AG04450 (cell line): ENCODE measurements at regions not wholly inside any gene's neighbourhood (a gene's known extent, or its start where the extent isn't known, plus 50 kb on each side); places are given as distances from the start of the nearest gene placed in this dataset.

Source experiments
- CTCF ChIA-PET: fragments of 300-600, 350-600 bp; formaldehyde crosslinking; extraction: SDS; loops from one replicate; lab custom pipeline; 2022; ENCODE audit warnings: antibody characterized with exemption, inconsistent platforms; lab: Charles Lee
- POLR2A ChIA-PET: fragments of 350-600 bp; formaldehyde crosslinking; extraction: SDS; loops from one replicate; lab custom pipeline; 2021; ENCODE audit warnings: antibody characterized with exemption, inconsistent platforms; lab: Yijun Ruan, JAX
- DNase-seq: peaks from one replicate; pipeline ENCODE4 v3.0.0-alpha.2; 2011; ENCODE audit warnings: low read depth, low spot score
- H3K27ac ChIP-seq: one replicate; pipeline ENCODE4 v1.5.1; 2012; ENCODE audit warnings: low read depth, low read length, control low read depth
- H3K27me3 ChIP-seq: one replicate; pipeline ENCODE4 v1.6.0; 2012; ENCODE audit warnings: low read length; ENCODE audit not compliant: control insufficient read depth, insufficient read depth
- H3K4me3 ChIP-seq: 2 replicates; pipeline ENCODE4 v1.5.1; 2011; ENCODE audit warnings: mild to moderate bottlenecking, low read depth, low read length, control low read depth
- H3K9me3 ChIP-seq: 2 replicates; pipeline ENCODE4 v1.5.1; 2012; ENCODE audit warnings: low read length; ENCODE audit not compliant: control insufficient read depth, insufficient read depth
- CTCF ChIP-seq: IDR thresholded peaks from 2 replicates; pipeline ENCODE4 v1.5.1; 2011; ENCODE audit warnings: low read depth, low read length, control low read depth, inconsistent platforms

GRCh38 chr13:80436571-80437169 is 95.7 kb upstream of the SPRY2 start:
- DNase-seq: no peak
- ChIA-PET CTCF (no interaction called here), POLR2A (no interaction called here)
- H3K27me3 ChIP-seq: no peaks in the 10 kb centered on the region
- no peaks in the 10 kb centered on the region for H3K9me3 ChIP-seq
- H3K27ac ChIP-seq: no peak overlapping the region
- no peak overlapping the region for H3K4me3 ChIP-seq
- no peak for TF ChIP-seq CTCF

GRCh38 chr13:80430561-80430960 is 89.6 kb upstream of the SPRY2 start:
- no peaks in the 10 kb centered on the region for H3K27me3 ChIP-seq
- ChIA-PET CTCF (no interaction called here), POLR2A (no interaction called here)
- no peak overlapping the region for H3K27ac ChIP-seq
- TF ChIP-seq CTCF: no peak
- no peaks in the 10 kb centered on the region for H3K9me3 ChIP-seq
- DNase-seq: no peak
- no peak overlapping the region for H3K4me3 ChIP-seq

GRCh38 chr13:80428349-80429096 is 87.6 kb upstream of the SPRY2 start:
- no peak for DNase-seq

GRCh38 chr13:80419416-80419815 is 78.5 kb upstream of the SPRY2 start:
- ChIA-PET POLR2A (no interaction called here), CTCF (no interaction called here)
- TF ChIP-seq CTCF: no peak
- Histone ChIP-seq H3K27me3 (no peaks in the 10 kb centered on the region), H3K9me3 (no peaks in the 10 kb centered on the region), H3K27ac (no peak overlapping the region), H3K4me3 (no peak overlapping the region)
- no peak for DNase-seq

More at GRCh38 chr13:80428349-80429096, 87.6 kb upstream of the SPRY2 start:
- Histone ChIP-seq H3K4me3 (no peak overlapping the region), H3K9me3 (no peaks in the 10 kb centered on the region), H3K27me3 (no peaks in the 10 kb centered on the region), H3K27ac (no peak overlapping the region)
- TF ChIP-seq CTCF: no peak
- POLR2A ChIA-PET: no interaction called here
- CTCF ChIA-PET: no interaction called here

GRCh38 chr13:80413611-80414010 is 72.7 kb upstream of the SPRY2 start:
- DNase-seq: no peak
- no peak overlapping the region for H3K27ac ChIP-seq
- ChIA-PET POLR2A (no interaction called here), CTCF (no interaction called here)
- H3K27me3 ChIP-seq: no peaks in the 10 kb centered on the region
- no peak overlapping the region for H3K4me3 ChIP-seq
- TF ChIP-seq CTCF: no peak
- no peaks in the 10 kb centered on the region for H3K9me3 ChIP-seq
